Astrocyte of the spinal cord (primary cell): ENCODE measurements at regions not wholly inside any gene's neighbourhood (a gene's known extent, or its start where the extent isn't known, plus 50 kb on each side); places are given as distances from the start of the nearest gene placed in this dataset.

Experiments used
- DNase-seq: peaks from one replicate; pipeline ENCODE4 v3.0.0; 2011; ENCODE audit warnings: low read depth, low spot score
- H3K4me3 ChIP-seq: 2 replicates; pipeline ENCODE4 v1.5.1; 2011; ENCODE audit warnings: low read depth, mild to moderate bottlenecking, low read length, moderate library complexity
- CTCF ChIP-seq: IDR thresholded peaks from 2 replicates; pipeline ENCODE4 v1.5.1; 2012; ENCODE audit warnings: low read depth, mild to moderate bottlenecking, low read length, inconsistent platforms
- in situ Hi-C: cut with HindIII; loops from 2 replicates; pipeline ENCODE4 v1.10.0; 2017; ENCODE audit warnings: low sequenced_read_pairs

GRCh38 chr18:39344487-39344886 lies 1778.9 kb upstream of the CELF4 start:
- in situ Hi-C loops: no loop called here
- DNase-seq: no peak
- no peak for TF ChIP-seq CTCF
- no peak overlapping the region for H3K4me3 ChIP-seq

GRCh38 chr18:39341129-39341528 lies 1775.5 kb upstream of the CELF4 start:
- H3K4me3 ChIP-seq: no peak overlapping the region
- no peak for TF ChIP-seq CTCF
- no peak for DNase-seq
- in situ Hi-C loops: no loop called here

GRCh38 chr18:39340418-39340817 lies 1774.8 kb upstream of the CELF4 start:
- no peak overlapping the region for H3K4me3 ChIP-seq
- in situ Hi-C loops: no loop called here
- no peak for TF ChIP-seq CTCF
- DNase-seq: no peak

GRCh38 chr18:39329496-39330275 lies 1764.1 kb upstream of the CELF4 start:
- in situ Hi-C loops: no loop called here
- no peak for DNase-seq
- H3K4me3 ChIP-seq: no peak overlapping the region
- no peak for TF ChIP-seq CTCF

GRCh38 chr18:39326772-39327171 lies 1761.2 kb upstream of the CELF4 start:
- in situ Hi-C loops: no loop called here
- DNase-seq: no peak
- H3K4me3 ChIP-seq: no peak overlapping the region
- no peak for TF ChIP-seq CTCF

- DNase-seq: no peak
Measured at GRCh38 chr18:39325973-39326372, 1760.4 kb upstream of the CELF4 start.

More at GRCh38 chr18:39325973-39326372, 1760.4 kb upstream of the CELF4 start:
- no peak for TF ChIP-seq CTCF
- in situ Hi-C loops: no loop called here
- H3K4me3 ChIP-seq: no peak overlapping the region
